ENCODE measurements at regions not wholly inside any gene's neighbourhood (a gene's known extent, or its start where the extent isn't known, plus 50 kb on each side); places are given as distances from the start of the nearest gene placed in this dataset.

GRCh38 chr4:20432088-20432487 is 180.4 kb downstream of the SLIT2 start:
- TF ChIP-seq ZNF274 (IDR thresholded peaks at IDR 0.05; ENCODE audit: low read depth, low read length) (no peak), YY1 (IDR thresholded peaks at IDR 0.05; ENCODE audit: insufficient read depth, insufficient read length) (no peak), SUZ12 (IDR thresholded peaks at IDR 0.05; ENCODE audit: extremely low read depth, insufficient read depth, insufficient read length) (no peak)
